Astrocyte (in vitro differentiated cells and primary cell): ENCODE measurements at regions not wholly inside any gene's neighbourhood (a gene's known extent, or its start where the extent isn't known, plus 50 kb on each side); places are given as distances from the start of the nearest gene placed in this dataset.
A peak's percentile ranks its signal among the peaks of the same experiment; 100 is the strongest.

ENCODE experiments used
- DNase-seq: peaks from one replicate; pipeline ENCODE4 v3.0.0-alpha.2; 2010; ENCODE audit warnings: low read depth
- FAIRE-seq: peaks from 2 replicates; lab custom pipeline; 2011; peaks lifted over from hg19 to GRCh38; lab: Jason Lieb, UNC
- H2AFZ ChIP-seq: 2 replicates; pipeline ENCODE4 v1.6.0; 2012; ENCODE audit warnings: low read depth, low read length, inconsistent platforms
- H3K27ac ChIP-seq: 2 replicates; pipeline ENCODE4 v1.5.1; 2011; ENCODE audit warnings: low read depth, low read length, inconsistent platforms
- H3K27me3 ChIP-seq: 2 replicates; pipeline ENCODE4 v1.6.0; 2011; ENCODE audit warnings: low read length, inconsistent platforms; ENCODE audit not compliant: insufficient read depth
- H3K36me3 ChIP-seq: 2 replicates; pipeline ENCODE4 v1.5.1; 2011; ENCODE audit warnings: low read length, inconsistent platforms; ENCODE audit not compliant: insufficient read depth
- H3K4me1 ChIP-seq: 2 replicates; pipeline ENCODE4 v1.5.1; 2011; ENCODE audit warnings: low read length, inconsistent platforms; ENCODE audit not compliant: insufficient read depth
- H3K4me2 ChIP-seq: 2 replicates; pipeline ENCODE4 v1.6.0; 2012; ENCODE audit warnings: low read length, inconsistent platforms
- H3K4me3 ChIP-seq: 2 replicates; pipeline ENCODE4 v1.5.1; 2011; ENCODE audit warnings: low read depth, mild to moderate bottlenecking, low read length, inconsistent platforms; ENCODE audit not compliant: insufficient read depth
- H3K79me2 ChIP-seq: 2 replicates; pipeline ENCODE4 v1.6.0; 2012; ENCODE audit warnings: mild to moderate bottlenecking, low read length, inconsistent platforms; ENCODE audit not compliant: insufficient read depth
- H3K9ac ChIP-seq: 2 replicates; pipeline ENCODE4 v1.6.0; 2012; ENCODE audit warnings: mild to moderate bottlenecking, low read length, inconsistent platforms
- H3K9me3 ChIP-seq: 2 replicates; pipeline ENCODE4 v1.5.1; 2012; ENCODE audit warnings: low read depth, mild to moderate bottlenecking, low read length, inconsistent platforms; ENCODE audit not compliant: insufficient read depth
- H4K20me1 ChIP-seq: 2 replicates; pipeline ENCODE4 v1.6.0; 2012; ENCODE audit warnings: low read length, inconsistent platforms; ENCODE audit not compliant: insufficient read depth
- H3K27ac Mint-ChIP-seq: one replicate; pipeline ENCODE4 v1.8.0; 2021; ENCODE audit warnings: mild to moderate bottlenecking, mixed read lengths; ENCODE audit not compliant: unreplicated experiment
- H3K27me3 Mint-ChIP-seq: one replicate; pipeline ENCODE4 v1.8.0; 2021; ENCODE audit warnings: low read depth, mixed read lengths; ENCODE audit not compliant: unreplicated experiment
- H3K36me3 Mint-ChIP-seq: one replicate; pipeline ENCODE4 v1.8.0; 2021; ENCODE audit warnings: low read depth, mixed read lengths; ENCODE audit not compliant: unreplicated experiment
- H3K4me1 Mint-ChIP-seq: one replicate; pipeline ENCODE4 v1.8.0; 2021; ENCODE audit warnings: low read depth, mixed read lengths; ENCODE audit not compliant: unreplicated experiment
- H3K4me3 Mint-ChIP-seq: one replicate; pipeline ENCODE4 v1.8.0; 2021; ENCODE audit warnings: mild to moderate bottlenecking, moderate library complexity, mixed read lengths; ENCODE audit not compliant: unreplicated experiment
- H3K9me3 Mint-ChIP-seq: one replicate; pipeline ENCODE4 v1.8.0; 2021; ENCODE audit warnings: mild to moderate bottlenecking, mixed read lengths; ENCODE audit not compliant: unreplicated experiment
- EZH2 ChIP-seq: IDR thresholded peaks from 2 replicates; pipeline ENCODE4 v1.6.1; 2012; ENCODE audit warnings: mild to moderate bottlenecking, low read length, inconsistent platforms; ENCODE audit not compliant: insufficient read depth
- TF ChIP-seq, protein P1 (sequence below): IDR thresholded peaks from 2 replicates; pipeline ENCODE4 v1.5.1; 2011; ENCODE audit warnings: low read depth, mild to moderate bottlenecking, inconsistent platforms, low read length, moderate library complexity; ENCODE audit not compliant: insufficient read depth

GRCh38 chr5:125037530-125037929, 291.1 kb upstream of the ZNF608 start:
- Histone ChIP-seq H3K79me2 (no peaks in the 10 kb centered on the region), H3K4me1 (no peaks in the 10 kb centered on the region), H3K36me3 (no peaks in the 10 kb centered on the region), H3K27ac (no peak overlapping the region), H3K9ac (no peak overlapping the region), H3K4me2 (no peak overlapping the region), H2AFZ (no peak overlapping the region), H3K27me3 (no peaks in the 10 kb centered on the region), H3K9me3 (no peaks in the 10 kb centered on the region), H4K20me1 (no peaks in the 10 kb centered on the region), H3K4me3 (no peak overlapping the region)
- DNase-seq = no peak
- H3K4me1 Mint-ChIP-seq = peaks cover 18% of the 10 kb centered on the region
- H3K27ac Mint-ChIP-seq = no peak overlapping the region
- no peak overlapping the region for H3K4me3 Mint-ChIP-seq
- FAIRE-seq = no peak
- no peak for TF ChIP-seq EZH2
- TF ChIP-seq, protein P1, sequence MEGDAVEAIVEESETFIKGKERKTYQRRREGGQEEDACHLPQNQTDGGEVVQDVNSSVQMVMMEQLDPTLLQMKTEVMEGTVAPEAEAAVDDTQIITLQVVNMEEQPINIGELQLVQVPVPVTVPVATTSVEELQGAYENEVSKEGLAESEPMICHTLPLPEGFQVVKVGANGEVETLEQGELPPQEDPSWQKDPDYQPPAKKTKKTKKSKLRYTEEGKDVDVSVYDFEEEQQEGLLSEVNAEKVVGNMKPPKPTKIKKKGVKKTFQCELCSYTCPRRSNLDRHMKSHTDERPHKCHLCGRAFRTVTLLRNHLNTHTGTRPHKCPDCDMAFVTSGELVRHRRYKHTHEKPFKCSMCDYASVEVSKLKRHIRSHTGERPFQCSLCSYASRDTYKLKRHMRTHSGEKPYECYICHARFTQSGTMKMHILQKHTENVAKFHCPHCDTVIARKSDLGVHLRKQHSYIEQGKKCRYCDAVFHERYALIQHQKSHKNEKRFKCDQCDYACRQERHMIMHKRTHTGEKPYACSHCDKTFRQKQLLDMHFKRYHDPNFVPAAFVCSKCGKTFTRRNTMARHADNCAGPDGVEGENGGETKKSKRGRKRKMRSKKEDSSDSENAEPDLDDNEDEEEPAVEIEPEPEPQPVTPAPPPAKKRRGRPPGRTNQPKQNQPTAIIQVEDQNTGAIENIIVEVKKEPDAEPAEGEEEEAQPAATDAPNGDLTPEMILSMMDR = no peak
- peaks cover 4% of the 10 kb centered on the region for H3K9me3 Mint-ChIP-seq
- no peaks in the 10 kb centered on the region for H3K36me3 Mint-ChIP-seq
- H3K27me3 Mint-ChIP-seq = peaks cover 4% of the 10 kb centered on the region

DNA sequence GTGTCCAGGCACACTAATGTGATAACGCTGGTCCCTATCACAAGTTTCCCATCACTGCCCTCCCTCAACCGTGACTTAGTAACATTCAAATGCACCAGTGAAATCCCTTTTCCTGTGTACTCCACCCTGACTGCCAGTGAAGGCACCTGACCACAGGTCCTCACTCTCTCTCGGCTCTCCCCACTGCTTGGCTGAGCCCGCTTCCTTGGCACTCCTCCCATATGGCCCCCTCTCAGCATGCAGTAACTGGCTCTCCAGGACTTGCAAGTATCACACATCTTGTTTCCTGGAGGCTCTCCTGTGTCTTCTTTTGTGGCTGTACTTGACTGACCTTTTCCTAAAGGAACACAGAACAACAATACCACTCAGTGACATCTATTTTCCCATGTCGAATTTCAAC, 292.0 kb upstream of the ZNF608 start:
- H3K27me3 ChIP-seq = no peaks in the 10 kb centered on the region
- H3K9me3 ChIP-seq = no peaks in the 10 kb centered on the region
- H3K4me3 ChIP-seq = no peak overlapping the region
- peaks cover 8% of the 10 kb centered on the region for H3K4me1 ChIP-seq
- Mint-ChIP-seq H3K36me3 (no peaks in the 10 kb centered on the region), H3K4me3 (no peak overlapping the region), H3K9me3 (peaks cover 4% of the 10 kb centered on the region), H3K27ac (no peak overlapping the region), H3K27me3 (peaks cover 4% of the 10 kb centered on the region), H3K4me1 (peaks cover 20% of the 10 kb centered on the region)
- H3K27ac ChIP-seq = no peak overlapping the region
- TF ChIP-seq, protein P1 = no peak
- no peak for TF ChIP-seq EZH2
- no peaks in the 10 kb centered on the region for H3K79me2 ChIP-seq
- H3K9ac ChIP-seq = no peak overlapping the region
- no peak overlapping the region for H2AFZ ChIP-seq
- no peak overlapping the region for H3K4me2 ChIP-seq
- DNase-seq (no peak), FAIRE-seq (no peak)
- no peaks in the 10 kb centered on the region for H4K20me1 ChIP-seq
- no peaks in the 10 kb centered on the region for H3K36me3 ChIP-seq

DNA sequence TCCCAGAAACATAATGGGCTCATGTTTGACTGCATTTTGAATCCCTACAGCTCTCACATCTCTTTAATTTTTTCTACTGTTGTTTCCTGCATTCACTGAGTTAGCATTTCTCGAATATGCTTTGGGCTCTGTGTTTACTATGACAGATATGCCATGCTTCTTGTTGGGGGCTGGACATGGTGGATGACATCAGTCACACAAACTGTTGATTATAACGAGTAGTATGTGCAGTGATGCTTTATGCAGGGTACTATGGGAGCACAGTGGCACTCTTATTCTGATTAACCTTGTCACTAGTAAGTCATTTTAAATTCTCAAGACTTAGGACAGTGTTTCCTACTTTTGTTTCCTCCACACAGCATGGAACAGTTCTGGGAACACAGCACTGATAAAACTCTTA, 295.4 kb upstream of the ZNF608 start:
- H2AFZ ChIP-seq = no peak overlapping the region
- H3K36me3 ChIP-seq = no peaks in the 10 kb centered on the region
- H3K27me3 Mint-ChIP-seq = no peaks in the 10 kb centered on the region
- no peak overlapping the region for H3K4me3 Mint-ChIP-seq
- H3K79me2 ChIP-seq = no peaks in the 10 kb centered on the region
- no peak overlapping the region for H3K4me3 ChIP-seq
- no peaks in the 10 kb centered on the region for H3K27me3 ChIP-seq
- H3K9ac ChIP-seq = no peak overlapping the region
- no peak overlapping the region for H3K4me2 ChIP-seq
- no peaks in the 10 kb centered on the region for H3K9me3 Mint-ChIP-seq
- no peak for DNase-seq
- FAIRE-seq = peak; percentile 20
- H3K4me1 ChIP-seq = peaks cover 30% of the 10 kb centered on the region
- H3K4me1 Mint-ChIP-seq = peaks cover 37% of the 10 kb centered on the region
- H4K20me1 ChIP-seq = no peaks in the 10 kb centered on the region
- H3K36me3 Mint-ChIP-seq = no peaks in the 10 kb centered on the region
- TF ChIP-seq, protein P1 = no peak
- no peak for TF ChIP-seq EZH2
- no peak overlapping the region for H3K27ac ChIP-seq
- no peaks in the 10 kb centered on the region for H3K9me3 ChIP-seq
- no peak overlapping the region for H3K27ac Mint-ChIP-seq
